Ammon's horn (tissue), 1 donor: ENCODE measurements at regions not wholly inside any gene's neighbourhood (a gene's known extent, or its start where the extent isn't known, plus 50 kb on each side); places are given as distances from the start of the nearest gene placed in this dataset.
"Not testable (repeated sequence)": the region's sequence is repeated elsewhere in the genome, so short reads cannot be mapped to it uniquely, and the experiment has no call there.

ENCODE experiments used
- DNase-seq: peaks from one replicate; pipeline ENCODE4 v3.0.0-alpha.2; 2016; ENCODE audit warnings: low spot score

- no peak for DNase-seq
These were observed 834.5 kb upstream of the ID2 start for GRCh38 chr2:7847321-7847720.

- DNase-seq, result no peak
These were observed 832.8 kb upstream of the ID2 start for GRCh38 chr2:7849027-7849426.

GRCh38 chr2:7849531-7849930, 832.3 kb upstream of the ID2 start:
- DNase-seq, result no peak

- DNase-seq, result no peak
These were observed 829.3 kb upstream of the ID2 start for GRCh38 chr2:7852546-7852945.

GRCh38 chr2:7857904-7858303, 824.0 kb upstream of the ID2 start:
- DNase-seq, result no peak

- no peak for DNase-seq
These were observed 823.2 kb upstream of the ID2 start for GRCh38 chr2:7858624-7859023.

GRCh38 chr2:7860693-7861092, 821.2 kb upstream of the ID2 start:
- DNase-seq, result no peak

GRCh38 chr2:7861910-7862702, 819.8 kb upstream of the ID2 start:
- no peak for DNase-seq

- DNase-seq, result no peak
These were observed 815.8 kb upstream of the ID2 start for GRCh38 chr2:7866104-7866503.

- DNase-seq, result no peak
These were observed 815.0 kb upstream of the ID2 start for GRCh38 chr2:7866825-7867224.

- DNase-seq, result no peak
These were observed 814.0 kb upstream of the ID2 start for GRCh38 chr2:7867867-7868266.

GRCh38 chr2:7868836-7869235, 813.0 kb upstream of the ID2 start:
- no peak for DNase-seq

- DNase-seq, result not testable (repeated sequence)
These were observed 805.4 kb upstream of the ID2 start for GRCh38 chr2:7876445-7876844.

GRCh38 chr2:7878266-7878665, 803.6 kb upstream of the ID2 start:
- DNase-seq, result not testable (repeated sequence)

- DNase-seq, result no peak
These were observed 802.9 kb upstream of the ID2 start for GRCh38 chr2:7878786-7879482.

- no peak for DNase-seq
These were observed 802.4 kb upstream of the ID2 start for GRCh38 chr2:7879483-7879835.

- DNase-seq, result no peak
These were observed 801.7 kb upstream of the ID2 start for GRCh38 chr2:7880126-7880525.

GRCh38 chr2:7880566-7880965, 801.3 kb upstream of the ID2 start:
- DNase-seq, result no peak

- DNase-seq, result no peak
These were observed 800.8 kb upstream of the ID2 start for GRCh38 chr2:7881063-7881462.

GRCh38 chr2:7881466-7881865, 800.4 kb upstream of the ID2 start:
- no peak for DNase-seq

GRCh38 chr2:7882296-7882695, 799.6 kb upstream of the ID2 start:
- no peak for DNase-seq

GRCh38 chr2:7884338-7884737, 797.5 kb upstream of the ID2 start:
- DNase-seq, result no peak

GRCh38 chr2:7886666-7887065, 795.2 kb upstream of the ID2 start:
- DNase-seq, result no peak

GRCh38 chr2:7887441-7887840, 794.4 kb upstream of the ID2 start:
- peak; percentile 12 for DNase-seq
